ENCODE measurements at regions not wholly inside any gene's neighbourhood (a gene's known extent, or its start where the extent isn't known, plus 50 kb on each side); places are given as distances from the start of the nearest gene placed in this dataset.

- DNase-seq (ENCODE audit: low read depth in 2 of 3, low spot score in 2 of 3), result no peak
These were observed 332.1 kb downstream of the C16orf95 start for GRCh38 chr16:86984991-86985647.

DNA sequence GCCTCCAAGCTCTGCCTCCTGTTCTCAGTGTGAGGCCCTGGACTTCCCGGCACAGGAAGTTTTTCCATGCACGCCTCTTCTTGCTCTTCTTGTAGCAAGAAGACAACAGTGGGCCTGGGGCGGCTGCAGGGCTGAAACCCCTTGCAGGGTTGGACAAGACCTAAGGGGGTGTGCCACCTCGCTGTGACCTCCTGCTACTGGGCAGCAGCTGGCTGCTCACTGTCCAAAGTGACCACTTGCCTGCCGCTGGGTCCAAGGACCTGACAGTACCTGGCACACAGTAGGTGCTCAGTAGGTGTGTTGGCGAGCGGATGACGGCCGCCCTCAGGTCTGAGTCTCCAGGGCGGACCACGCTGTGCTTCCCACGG, 331.6 kb downstream of the C16orf95 start:
- no peak for DNase-seq (ENCODE audit: low read depth in 2 of 3, low spot score in 2 of 3)

DNA sequence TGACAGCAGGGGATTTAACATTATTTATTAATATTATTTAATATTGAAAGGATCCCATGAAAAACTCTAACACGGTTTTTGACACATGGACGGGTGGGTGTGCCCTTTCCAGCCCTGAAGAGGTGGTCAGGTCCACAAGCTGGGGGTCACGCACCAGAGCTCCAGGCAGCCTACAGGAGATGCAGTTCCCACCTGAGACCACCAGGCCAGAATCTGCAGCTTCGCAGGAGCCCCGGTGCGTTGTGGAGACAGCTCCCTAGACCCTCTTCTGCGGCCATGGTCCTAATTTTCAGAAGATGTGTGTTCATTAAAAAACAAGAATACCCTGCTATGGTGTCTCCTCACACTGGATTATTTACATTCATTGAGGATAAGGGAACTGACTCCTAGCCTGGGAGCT, 331.1 kb downstream of the C16orf95 start:
- DNase-seq (ENCODE audit: low read depth in 2 of 3, low spot score in 2 of 3), result no peak

DNA sequence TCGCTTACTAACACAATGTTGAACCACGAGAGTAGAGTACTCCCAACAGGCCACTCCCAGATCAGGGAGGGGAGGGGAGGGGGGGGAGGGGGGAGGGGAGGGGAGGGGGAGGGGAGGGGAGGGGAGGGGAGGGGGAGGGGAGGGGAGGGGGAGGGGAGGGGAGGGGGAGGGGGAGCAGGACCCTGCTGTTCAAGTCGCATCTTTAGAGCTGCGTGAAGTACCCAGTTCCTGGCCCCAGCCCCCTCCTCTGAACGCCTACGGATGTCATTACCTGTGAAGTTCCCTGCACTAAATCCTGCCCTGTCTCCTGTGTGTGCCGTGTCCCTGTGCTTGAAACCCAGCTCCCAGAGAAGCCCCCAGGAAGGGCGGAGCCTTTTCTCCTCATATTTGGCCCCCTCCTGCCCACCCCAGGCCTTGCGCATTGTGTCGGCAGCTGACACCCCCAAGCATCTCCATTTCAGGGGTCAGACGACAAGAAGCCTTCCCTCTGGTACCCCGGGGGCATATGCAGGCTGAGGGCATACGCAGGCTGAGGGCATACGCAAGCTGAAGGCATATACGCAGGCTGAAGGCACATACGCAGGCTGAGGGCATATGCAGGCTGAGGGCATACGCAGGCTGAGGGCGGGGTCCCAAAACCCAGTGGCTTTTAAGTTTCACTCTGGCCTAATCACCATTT, 330.2 kb downstream of the C16orf95 start:
- no peak for DNase-seq (ENCODE audit: low read depth in 2 of 3, low spot score in 2 of 3)

GRCh38 chr16:86987746-86988670, 329.2 kb downstream of the C16orf95 start:
- DNase-seq (ENCODE audit: low read depth in 2 of 3, low spot score in 2 of 3), result no peak

- DNase-seq (ENCODE audit: low read depth in 2 of 3, low spot score in 2 of 3), result no peak
These were observed 328.1 kb downstream of the C16orf95 start for GRCh38 chr16:86988920-86989696.

- DNase-seq (ENCODE audit: low read depth in 2 of 3, low spot score in 2 of 3), result peak in 2 of 3 donors; percentile 29 to 54
These were observed 326.7 kb downstream of the C16orf95 start for GRCh38 chr16:86990451-86990850.

- no peak for DNase-seq (ENCODE audit: low read depth in 2 of 3, low spot score in 2 of 3)
These were observed 325.5 kb downstream of the C16orf95 start for GRCh38 chr16:86991679-86992078.

DNA sequence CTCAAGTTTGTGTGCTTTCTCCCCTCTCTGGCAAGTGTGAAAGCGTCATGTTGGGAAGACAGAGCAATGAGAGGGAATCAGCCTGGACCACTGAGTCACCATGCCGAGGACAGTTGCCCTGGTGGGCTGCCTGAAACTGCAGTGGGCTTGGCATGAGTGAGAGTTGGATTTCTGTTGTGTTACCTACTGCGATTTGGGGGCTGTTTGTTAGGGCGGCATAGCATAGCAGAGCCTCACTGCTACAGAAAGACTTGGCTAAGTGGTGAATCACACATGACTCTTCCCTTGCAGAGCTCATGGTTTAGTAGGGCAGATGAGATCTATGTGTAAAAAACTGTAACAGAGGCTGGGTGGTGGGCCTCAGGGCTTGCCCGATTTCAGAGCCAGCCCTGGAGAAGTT, 324.6 kb downstream of the C16orf95 start:
- no peak for DNase-seq (ENCODE audit: low read depth in 2 of 3, low spot score in 2 of 3)

DNA sequence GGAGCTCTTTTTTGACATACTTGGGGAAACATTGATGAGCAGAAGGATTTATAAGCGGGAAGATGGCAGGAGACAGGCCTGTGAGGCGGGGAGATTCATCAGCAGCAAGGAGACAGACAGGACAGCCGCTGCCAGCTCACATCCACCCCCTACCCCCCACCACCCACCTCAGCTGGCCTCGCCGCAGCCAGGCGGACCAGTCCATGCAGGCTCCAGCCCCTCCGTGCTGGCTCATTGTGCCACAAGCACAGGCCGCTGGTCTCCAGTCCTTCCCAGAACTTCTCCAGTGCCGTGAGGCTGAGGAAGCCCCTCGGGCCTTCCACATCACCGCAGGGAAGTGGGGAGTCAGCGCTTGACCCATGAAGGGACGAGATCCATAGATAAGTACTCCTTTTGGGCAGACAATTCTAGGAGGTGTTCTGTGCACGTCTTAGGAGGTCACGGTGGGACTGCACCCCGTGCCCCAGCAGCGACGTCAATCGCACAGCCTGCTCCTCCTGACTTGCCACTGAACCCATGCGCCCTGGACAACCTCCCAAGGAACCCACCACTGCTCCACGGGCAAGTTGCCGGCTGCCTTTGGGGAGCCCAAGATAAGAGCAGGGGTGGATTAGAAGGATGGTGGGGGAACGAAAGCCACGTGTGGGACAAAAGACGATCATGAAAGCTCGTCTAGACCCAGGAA, 323.6 kb downstream of the C16orf95 start:
- no peak for DNase-seq (ENCODE audit: low read depth in 2 of 3, low spot score in 2 of 3)

GRCh38 chr16:86994215-86994614, 323.0 kb downstream of the C16orf95 start:
- no peak for DNase-seq (ENCODE audit: low read depth in 2 of 3, low spot score in 2 of 3)

- peak in 2 of 3 donors; percentile 31 to 42 for DNase-seq (ENCODE audit: low read depth in 2 of 3, low spot score in 2 of 3)
These were observed 322.5 kb downstream of the C16orf95 start for GRCh38 chr16:86994651-86995171.

GRCh38 chr16:86995456-86995855, 321.7 kb downstream of the C16orf95 start:
- DNase-seq (ENCODE audit: low read depth in 2 of 3, low spot score in 2 of 3), result no peak

GRCh38 chr16:86996081-86996480, 321.1 kb downstream of the C16orf95 start:
- no peak for DNase-seq (ENCODE audit: low read depth in 2 of 3, low spot score in 2 of 3)

DNA sequence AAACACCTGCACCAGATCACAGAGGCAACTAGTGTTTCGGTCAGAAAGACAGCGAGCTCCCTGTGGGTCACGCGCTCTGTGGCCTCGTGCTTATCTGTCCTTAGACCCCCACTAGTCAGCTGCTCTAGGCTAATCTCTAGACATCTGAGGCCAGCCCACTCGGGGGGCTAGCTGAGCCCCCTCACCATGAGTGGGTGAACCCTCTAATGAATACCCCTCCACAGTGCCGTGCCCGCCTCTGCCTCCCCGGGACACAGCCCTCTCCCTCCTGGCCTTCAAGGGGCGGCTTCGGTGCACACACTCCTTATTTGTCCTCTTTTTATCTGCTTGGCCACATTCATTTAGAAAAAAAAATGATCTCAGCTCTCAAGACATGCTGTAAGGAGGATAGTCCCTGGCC, 320.1 kb downstream of the C16orf95 start:
- DNase-seq (ENCODE audit: low read depth in 2 of 3, low spot score in 2 of 3), result no peak

DNA sequence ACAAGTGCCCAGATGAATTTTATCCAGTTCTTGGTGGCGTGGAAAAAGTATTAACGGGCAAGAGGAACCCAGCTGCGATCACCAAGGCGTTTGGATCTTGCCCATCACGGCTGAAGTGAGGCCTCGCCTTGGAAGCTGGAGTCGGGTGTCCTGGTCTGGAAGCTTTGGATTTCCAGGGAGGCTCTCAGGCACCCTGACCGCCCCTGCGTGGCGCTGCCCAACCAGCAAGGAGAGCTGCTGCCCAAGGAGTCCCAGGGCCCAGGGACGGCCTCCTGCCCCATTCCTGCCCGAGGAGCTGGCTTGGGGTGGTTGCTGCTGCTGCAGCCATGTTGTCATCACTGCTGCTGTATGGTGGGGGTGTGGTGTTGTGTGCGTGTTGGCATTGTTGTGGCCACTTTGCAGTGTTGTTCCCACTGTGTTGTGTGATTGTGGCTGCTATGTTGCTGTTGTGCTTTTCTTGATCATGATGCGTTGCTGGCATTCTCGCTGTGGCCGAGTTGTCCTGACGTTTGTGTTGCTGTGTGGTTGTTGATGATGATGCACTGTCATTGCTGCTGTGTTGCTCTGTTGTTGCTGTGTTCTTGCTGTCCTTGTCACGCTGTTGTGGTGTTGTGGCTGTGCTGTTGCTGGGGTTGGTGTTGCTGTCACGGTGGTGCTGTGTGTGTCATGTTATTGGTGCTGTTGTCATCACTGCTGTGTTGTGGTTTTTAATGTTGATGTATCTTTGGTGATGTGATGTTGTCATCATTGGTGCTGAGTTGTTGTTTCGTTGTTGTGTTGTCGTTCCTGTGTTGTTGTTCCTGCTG, 318.8 kb downstream of the C16orf95 start:
- no peak for DNase-seq (ENCODE audit: low read depth in 2 of 3, low spot score in 2 of 3)

DNA sequence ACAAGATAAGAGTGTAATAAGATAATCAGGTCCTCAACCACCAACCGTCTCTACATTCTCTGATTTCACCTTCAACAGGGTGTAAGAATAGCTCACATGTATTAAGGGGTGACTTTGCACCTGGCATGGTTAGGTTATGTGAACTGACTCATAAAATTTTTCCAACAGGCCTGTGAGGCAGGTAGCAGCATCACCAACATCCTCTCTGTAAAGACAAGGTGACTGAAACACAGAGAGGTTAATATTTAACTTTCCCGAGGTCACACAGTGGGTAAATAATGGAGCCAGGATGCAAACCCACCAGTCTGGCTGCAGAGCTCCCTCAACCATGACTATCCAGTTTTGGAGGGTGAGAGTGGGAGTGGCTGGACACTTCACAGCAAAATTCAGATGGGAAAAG, 317.2 kb downstream of the C16orf95 start:
- no peak for DNase-seq (ENCODE audit: low read depth in 2 of 3, low spot score in 2 of 3)

GRCh38 chr16:87002717-87003413, 314.3 kb downstream of the C16orf95 start:
- DNase-seq (ENCODE audit: low read depth in 2 of 3, low spot score in 2 of 3), result no peak

GRCh38 chr16:87003414-87003755, 313.8 kb downstream of the C16orf95 start:
- no peak for DNase-seq (ENCODE audit: low read depth in 2 of 3, low spot score in 2 of 3)
